HG02798 (cell line): ENCODE measurements at regions not wholly inside any gene's neighbourhood (a gene's known extent, or its start where the extent isn't known, plus 50 kb on each side); places are given as distances from the start of the nearest gene placed in this dataset.
"Not testable (repeated sequence)": the region's sequence is repeated elsewhere in the genome, so short reads cannot be mapped to it uniquely, and the experiment has no call there.

Source experiments
- ATAC-seq: cut with Tn5 transposase; IDR thresholded peaks from one replicate; pipeline ENCODE4 v1.9.1; 2021; ENCODE audit warnings: mild to moderate bottlenecking; ENCODE audit not compliant: unreplicated experiment, poor library complexity

DNA sequence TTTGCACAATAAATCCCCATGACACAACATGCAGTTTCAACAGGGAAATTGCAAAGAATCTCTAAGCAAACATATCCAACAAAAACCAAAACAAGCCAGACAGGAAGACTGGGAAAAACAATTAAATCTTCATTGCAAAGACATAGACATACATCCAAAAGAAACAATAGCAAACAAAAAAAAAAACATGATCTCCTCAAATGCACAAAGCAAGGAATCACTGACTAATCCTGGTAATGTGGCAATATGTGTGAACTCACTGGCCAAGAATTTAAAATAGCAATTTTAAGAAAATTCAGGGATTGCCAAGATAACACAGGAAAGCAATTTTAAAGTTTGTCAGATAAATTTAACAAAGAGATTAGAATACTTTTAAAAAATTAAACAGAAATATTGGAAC is 520.1 kb upstream of the SMC2 start:
- no peak for ATAC-seq

DNA sequence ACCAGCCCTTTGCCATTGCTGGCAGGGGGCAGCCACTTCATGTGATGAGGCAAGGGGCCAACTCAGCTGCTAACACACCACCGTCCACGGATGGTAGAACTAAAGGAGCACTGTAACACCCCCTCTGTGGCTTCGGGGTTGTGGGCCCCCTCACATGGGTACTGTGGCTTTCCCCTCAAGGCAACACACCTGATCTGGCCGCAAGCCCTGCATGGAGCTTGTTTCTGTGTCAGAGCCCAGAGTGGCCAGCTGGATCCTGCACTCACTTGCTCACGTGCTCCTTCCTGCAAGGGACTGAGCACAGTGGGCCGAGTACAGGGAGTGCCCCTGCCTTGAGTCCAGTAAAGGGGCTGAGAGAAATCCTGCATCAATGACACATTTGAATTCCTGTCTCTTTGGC is 507.4 kb upstream of the SMC2 start:
- ATAC-seq = no peak

DNA sequence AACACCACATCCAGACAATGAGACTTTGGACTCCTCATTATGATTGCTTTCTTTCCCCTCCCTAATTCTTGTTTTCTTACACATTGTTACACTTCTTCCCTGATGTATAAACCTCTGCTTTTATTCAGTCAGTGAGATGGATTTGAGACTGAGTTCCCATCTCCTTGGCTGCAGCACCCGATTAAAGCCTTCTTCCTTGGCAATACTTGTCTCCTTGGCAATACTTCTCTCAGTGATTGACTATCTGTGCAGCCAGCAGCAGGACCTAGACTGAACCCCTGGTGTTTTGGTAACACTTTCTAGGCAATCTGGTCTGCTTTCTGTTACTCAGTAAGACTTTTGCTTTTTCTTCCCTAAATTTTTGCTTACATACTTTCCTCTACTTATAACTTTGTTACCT is 492.8 kb upstream of the SMC2 start:
- ATAC-seq = no peak

DNA sequence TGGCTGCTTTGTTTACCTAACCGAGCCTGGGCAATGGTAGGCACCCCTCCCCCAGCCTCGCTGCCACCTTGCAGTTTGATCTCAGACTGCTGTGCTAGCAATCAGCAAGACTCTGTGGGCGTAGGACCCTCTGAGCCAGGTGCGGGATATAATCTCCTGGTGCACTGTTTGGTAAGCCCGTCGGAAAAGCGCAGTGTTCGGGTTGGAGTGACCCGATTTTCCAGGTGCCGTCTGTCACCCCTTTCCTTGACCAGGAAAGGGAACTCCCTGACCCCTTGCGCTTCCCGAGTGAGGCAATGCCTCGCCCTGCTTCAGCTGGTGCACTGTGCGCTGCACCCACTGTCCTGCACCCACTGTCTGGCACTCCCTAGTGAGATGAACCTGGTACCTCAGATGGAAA is 482.2 kb upstream of the SMC2 start:
- ATAC-seq = not testable (repeated sequence)

DNA sequence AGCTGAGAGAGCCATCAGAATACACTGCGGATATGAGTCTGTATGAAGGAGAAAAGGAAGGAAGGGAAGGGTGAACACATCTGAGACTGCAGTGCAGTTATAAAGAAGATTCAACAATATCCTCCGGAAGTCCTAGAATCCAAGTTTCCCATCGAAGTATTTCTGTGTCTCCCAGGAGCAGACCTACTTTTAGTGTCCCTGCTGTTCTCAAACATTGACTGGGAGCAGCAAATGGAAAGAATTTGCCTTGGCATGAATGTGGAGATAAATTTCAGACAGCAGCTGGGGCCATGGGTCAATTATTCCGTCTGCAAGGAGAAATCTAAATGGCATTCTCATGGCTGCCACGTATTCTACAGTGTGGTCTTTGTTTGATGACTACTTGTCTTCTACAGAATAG is 478.1 kb upstream of the SMC2 start:
- no peak for ATAC-seq

DNA sequence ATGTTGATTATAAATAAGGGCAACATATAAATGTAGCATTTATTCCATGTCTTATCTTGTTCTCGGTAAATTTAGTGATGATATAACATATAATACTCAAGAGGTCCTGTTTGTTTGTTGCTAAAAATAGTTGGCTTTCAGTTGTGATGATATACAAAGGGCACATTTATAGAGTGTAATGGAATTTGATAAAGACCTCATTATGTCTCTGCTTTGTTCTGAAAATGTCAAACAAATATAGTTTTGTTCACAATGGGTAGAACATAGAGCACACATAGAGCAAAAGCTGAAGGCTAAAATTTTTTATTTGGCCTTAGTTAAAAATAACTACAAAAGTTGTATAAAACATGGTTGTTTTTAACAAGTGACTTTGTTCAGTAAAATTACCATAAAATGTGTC is 477.1 kb upstream of the SMC2 start:
- ATAC-seq = no peak

DNA sequence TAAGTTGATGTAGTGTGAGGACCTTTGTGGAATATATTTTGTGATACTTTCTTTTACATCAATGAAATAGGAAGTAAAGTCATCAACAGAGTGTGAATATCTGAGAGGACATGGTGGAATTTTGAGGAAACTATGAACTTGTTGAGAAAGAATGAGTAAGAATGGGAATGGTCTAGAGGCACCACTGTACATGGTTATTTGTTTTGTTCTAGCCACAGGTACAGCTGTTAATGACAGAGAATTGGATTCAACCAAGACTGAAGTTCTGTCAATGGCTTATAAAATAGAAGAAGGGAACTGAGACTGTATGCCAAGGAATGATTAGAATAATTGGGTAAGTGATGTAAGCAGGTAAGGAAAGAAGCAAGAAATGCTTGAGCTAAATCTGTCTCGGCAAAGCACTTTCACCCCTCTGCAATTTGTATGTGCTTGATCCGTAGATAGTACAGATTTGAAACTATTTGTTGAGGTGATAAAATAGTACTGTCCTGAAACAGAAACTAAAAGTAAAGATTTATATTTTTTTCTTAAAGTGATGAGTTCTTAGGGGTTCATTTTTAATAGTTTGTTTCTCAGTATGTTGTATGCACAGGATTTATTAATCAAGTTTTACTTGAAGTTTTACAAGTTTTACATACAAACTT is 468.8 kb upstream of the SMC2 start:
- ATAC-seq = peak; percentile 38

DNA sequence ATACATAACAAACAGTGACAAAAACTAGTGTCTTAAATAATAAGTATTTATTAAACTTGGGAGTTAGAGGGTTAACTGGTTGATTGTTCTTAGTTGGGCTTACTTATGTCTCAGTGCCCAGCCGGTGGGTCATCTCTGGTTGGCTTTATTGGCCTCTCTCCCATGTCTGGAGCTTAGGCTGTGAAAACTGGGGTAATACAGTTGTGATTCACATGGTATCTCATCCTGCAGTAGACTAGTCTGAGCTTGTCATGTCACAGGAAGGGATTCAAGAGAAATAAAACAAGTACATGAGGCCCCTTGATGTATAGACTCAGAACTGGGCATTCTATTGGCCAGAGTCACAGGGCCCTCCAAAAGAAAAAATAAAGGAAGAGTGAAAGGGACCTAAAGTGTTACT is 466.4 kb upstream of the SMC2 start:
- no peak for ATAC-seq

DNA sequence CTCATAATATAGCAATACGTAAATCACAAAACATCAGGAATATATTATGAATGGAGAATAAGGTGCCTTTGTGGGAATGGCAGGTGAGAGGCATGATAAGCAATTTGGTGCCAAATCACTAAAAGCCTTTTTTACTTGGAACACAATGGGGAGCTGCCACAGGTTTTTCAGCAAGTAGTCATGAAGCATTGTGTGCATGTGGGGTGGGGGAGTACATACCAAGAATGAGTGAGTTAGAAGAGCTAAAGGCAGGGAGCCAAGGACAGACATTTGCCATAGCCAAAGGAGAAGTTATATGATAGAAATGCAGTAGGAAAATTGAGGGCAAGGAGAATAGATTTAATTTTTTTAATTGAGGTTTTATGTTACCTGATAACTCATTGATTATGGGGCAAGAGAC is 445.0 kb upstream of the SMC2 start:
- ATAC-seq = no peak

DNA sequence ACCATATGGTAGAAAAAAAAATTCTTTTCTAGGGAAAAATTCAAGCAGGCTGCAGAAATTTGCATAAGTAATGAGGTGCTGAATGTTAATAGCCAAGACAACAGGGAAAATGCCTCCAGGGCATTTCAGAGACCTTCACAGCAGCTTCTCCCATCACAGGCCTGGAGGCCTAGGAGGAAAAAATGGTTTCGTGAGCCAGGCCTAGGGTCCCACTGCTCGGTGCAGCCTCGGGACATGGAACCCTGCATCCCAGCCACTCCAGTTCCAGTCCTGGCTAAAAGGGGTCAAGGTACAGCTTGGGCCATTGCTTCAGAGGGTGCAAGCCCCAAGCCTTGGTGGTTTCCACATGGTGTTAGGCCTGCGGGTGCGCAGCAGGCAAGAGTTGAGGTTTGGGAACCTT is 436.0 kb upstream of the SMC2 start:
- ATAC-seq = no peak

DNA sequence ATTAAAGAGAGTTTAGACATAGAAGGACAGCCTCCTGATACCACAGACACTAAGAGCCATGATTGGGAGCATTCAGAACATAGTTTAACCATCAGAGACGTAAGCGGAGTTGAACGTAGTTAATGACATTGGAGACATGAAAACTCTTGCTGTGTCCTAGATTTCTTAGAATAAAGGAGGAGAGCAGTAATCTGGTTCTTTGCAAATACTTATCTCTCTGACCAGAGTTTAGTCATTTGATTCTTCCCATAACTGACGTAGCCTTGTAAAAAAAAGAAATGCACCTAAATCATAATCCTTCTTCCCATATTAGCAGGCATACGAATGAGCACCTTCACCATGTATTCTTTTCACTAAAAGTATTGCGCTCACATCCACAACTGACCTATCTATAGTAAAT is 433.3 kb upstream of the SMC2 start:
- ATAC-seq = no peak

DNA sequence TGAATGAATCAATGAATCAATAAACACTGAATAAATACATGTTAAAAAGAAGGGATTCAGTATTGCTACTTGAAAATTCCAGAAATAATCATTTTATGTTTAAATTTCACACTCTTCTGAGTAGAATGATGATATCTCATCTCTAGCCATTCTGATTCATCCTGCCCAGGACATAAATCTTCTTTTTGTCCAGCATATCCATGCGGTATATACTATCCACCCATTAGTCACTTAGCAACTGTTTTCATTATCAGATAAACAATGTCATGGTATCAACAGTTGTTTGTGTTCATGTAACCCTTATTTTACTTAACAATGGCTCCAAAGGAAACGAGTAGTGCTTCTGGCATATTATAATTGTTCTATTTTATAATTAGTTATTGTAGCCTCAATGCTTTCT is 432.4 kb upstream of the SMC2 start:
- no peak for ATAC-seq

DNA sequence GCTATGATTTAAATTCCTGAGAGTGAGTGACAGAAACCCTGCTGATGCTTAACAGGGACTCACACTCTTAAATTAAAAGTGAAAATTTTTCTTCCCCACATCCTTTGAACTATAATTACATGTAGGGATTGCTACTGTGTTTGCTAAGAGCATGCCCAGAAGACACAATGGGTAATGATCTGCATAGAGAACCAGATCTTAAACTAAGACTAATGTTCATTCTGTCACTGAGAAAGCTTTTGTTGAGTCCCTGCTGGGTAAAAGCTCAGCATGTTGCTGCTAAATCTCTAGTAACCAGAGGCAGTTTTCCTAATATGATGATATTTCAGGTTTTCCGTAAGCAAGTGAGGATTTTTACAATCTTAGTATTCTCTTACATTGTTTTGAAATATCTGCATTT is 424.8 kb upstream of the SMC2 start:
- no peak for ATAC-seq

DNA sequence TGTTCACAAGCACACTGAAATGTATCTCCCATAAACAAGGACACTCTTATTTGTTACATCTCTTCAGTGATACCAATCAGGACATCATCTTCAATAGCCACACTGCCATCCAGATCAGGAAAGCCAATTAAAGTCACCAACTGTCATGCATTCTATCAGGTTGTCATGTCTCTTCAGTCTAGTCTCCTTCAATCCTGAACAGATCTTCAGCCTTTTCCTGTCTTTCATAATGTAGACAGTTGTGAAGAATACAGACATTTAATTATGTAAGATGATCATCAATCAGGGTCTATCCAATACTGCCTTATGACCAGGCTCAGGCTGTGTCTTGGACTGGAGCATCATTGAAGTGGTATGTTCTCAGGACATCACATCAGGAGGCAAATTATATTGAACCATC is 419.8 kb upstream of the SMC2 start:
- ATAC-seq = no peak

DNA sequence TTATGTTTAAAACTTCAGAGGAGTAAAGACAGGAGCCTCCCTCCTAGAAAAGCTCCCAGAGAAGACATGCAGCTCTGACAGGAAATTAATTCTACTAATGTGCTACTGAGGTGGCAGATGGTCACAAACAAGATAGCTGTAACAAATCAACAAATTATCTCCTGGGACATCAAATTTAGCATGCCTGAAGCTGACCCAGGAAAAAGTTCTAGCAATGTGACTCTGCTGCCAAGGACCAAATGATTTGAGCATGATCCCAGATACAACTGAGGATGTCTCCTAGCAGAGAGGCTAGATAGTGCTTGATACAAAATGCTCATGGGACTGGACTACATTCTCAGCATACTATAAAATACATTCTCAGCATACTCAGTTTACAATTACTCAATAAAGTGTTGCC is 413.5 kb upstream of the SMC2 start:
- ATAC-seq = no peak

DNA sequence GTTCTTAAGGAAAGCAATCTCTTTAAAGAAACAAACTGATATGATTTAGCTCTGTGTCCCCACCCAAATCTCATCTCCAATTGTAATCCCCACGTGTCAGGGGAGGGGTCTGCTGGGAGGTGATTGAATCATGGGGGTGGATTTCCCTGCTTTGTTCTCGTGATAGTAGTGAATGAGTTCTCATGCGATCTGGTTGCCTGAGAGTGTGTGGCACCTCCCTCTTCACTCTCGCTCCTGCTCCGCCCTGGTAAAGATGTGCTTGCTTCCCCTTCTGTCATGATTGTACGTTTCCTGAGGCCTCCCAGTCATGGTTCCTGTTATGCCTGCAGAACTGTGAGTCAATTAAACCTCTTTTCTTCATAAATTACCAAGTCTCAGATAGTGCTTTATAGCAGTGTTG is 412.7 kb upstream of the SMC2 start:
- ATAC-seq = no peak

DNA sequence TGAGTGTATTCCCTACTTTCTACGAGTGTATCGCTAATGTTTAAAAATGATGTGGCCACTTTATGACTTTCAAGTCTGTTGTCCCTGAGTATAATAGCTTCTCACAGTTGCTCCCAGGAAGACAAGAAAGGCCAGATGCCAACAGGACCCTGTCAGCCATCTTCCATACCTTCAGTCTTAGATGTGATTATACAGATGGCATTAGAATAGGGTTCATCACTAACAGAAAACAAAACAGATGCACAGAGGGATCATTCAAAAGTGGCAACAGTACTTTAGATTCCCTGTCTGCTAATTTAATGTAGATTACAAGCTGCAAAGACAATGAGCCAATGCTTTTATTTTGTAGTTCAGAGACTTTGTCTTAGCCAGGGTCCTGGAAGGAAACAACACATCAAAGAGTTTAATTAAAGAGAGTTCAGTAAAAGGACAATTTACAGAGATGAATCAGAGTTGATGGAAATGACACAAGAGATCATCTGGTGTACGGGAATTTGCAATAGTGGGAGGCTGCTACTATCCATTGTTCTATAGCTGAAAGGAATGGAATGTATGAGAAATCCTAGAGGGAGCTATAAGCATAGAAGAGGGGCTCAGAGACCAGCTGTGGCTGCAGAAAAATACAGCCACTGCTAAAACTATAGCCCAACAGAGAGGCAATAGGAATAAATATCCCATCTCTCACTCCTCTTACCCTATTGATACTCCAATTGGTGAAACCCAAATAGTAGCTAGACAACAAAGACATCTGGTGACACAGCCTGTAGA is 393.7 kb upstream of the SMC2 start:
- no peak for ATAC-seq

DNA sequence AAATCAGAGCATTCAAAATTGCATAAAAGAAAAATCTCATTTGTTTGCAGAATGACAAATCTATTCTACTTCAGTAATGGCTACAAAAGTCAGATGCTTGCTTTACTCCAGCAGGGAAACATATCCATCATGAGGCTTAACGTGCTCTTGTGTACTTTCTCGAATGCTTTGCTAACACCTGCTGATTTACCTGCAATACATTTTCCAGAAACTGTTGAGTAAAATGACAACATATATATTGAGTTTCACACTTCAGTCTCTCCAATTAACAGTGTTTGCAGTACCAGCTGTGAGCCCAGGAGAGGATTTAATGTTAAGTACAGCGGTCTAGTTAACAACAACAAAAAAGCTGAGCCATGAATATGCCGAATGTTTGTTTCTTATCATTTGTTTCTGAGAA is 391.5 kb upstream of the SMC2 start:
- ATAC-seq = no peak

DNA sequence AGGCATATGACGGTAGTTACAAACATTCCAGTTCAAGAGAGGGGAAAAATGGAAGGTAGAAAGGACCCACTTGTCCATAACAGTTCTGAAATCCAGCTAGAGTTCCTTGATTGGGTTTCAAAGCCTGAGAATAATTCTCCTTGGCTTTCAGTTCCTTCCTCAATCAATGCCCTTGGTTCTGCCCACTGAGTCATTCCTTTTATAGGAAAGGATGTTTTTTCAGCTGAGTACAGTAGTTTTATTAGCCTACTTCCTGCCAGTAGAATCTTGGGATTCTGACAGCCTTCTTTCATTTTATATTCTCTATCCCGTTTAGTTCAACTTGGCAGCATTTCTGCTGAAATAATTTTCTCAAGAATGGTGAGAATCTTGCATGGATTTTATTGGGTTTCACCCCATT is 386.9 kb upstream of the SMC2 start:
- no peak for ATAC-seq

DNA sequence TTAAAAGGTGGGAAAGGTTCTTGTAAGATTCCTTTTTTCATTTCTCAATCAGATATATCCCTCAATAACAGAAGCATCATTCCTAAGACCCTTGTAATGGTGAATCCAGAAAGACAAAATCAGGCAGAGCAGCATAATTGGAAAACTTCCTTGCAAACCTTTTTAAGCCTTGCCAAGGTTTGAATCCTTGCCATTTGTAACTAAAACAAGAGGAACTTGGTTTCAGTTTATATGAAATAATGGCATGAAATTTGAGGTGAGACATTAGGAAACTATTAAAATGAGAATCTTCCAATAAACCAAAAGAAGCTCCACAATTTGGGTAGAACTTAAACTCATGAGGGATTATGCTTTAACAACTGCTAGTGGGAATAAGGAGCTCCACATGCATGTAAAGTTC is 384.7 kb upstream of the SMC2 start:
- ATAC-seq = no peak

DNA sequence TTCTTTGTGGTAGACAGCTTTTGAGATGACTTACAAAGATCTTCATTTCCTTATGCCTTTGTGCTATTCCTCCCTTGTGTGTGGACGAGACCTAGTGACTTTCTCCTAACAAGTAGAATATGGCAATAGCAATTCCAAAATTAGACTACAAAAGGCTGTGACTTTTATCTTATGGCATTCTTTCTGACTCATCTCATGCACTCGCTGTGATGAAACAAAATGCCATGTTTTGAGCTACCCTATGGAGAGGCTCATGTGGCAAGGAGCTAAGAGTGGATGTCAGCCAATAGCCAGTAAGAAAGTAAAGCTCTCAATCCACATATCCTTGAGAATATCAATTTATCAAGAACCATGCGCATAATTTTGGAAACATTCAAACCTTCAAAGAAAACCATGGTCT is 380.5 kb upstream of the SMC2 start:
- ATAC-seq = no peak

DNA sequence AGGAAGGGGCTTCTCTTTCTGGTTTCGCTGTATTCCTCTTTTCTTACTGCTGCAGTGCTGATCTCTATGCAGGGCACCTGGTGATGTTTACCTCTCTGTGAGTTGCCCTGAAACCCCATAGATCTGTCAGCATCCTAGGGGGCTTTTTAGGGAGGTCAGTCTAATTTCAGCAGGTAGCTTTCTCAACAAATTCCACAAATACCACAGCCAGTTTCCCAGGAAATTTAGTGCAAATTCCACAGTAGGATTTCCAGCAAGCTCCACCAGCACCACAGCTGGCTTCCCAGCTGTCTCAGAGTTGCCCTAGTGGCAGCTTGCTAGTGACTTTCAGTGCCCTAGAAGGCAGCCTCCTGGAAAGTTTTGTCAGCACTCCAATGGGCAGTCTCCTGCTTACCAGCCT is 379.1 kb upstream of the SMC2 start:
- no peak for ATAC-seq
